ENCODE measurements at regions not wholly inside any gene's neighbourhood (a gene's known extent, or its start where the extent isn't known, plus 50 kb on each side); places are given as distances from the start of the nearest gene placed in this dataset.

DNA sequence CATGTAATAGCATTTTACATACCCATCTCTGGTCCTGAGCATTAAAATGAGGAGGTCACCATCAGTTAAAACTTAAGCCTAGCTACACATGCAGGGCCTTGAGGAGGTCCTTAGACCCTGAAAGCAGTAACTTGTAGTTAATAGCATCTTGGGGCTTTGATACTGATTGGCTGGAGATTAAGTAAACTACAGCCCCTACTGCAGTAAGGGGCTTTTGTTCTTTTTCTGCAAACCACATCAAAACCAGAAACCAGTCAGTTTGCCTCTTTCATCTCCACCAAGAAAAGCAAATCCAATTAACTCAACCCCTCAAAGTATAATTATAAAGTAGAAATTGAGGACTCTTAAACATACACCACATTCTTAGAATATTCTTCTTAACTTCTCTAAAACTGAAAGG lies 622.7 kb downstream of the ZPLD1 start:
- TF ChIP-seq CTCF (IDR thresholded peaks at IDR 0.05): no peak
- ATAC-seq (ENCODE audit: low FRiP score) (no peak), DNase-seq (ENCODE audit: low spot score) (no peak)

DNA sequence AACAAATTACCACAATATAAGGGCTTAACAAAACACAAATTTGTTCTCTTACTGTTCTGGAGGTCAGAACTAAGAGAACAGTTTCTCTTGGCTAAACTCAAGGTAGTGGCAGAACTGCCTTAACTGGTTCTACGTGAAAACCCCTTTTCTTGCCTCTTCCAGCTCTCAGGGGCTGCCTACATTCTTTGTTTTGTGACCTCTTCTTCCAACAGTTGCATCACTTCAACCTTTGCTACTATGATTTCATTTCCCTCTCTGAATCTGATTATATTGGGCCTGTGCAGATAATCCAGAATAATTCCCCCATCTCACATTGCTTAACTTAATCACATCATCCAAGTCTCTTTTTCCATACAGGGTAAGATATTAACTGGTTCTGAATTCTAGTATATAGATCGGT lies 624.6 kb downstream of the ZPLD1 start:
- ATAC-seq (ENCODE audit: low FRiP score) (no peak), DNase-seq (ENCODE audit: low spot score) (no peak)
- TF ChIP-seq CTCF (IDR thresholded peaks at IDR 0.05): no peak

GRCh38 chr3:103060242-103060641 lies 625.4 kb downstream of the ZPLD1 start:
- DNase-seq (ENCODE audit: low spot score) (no peak), ATAC-seq (ENCODE audit: low FRiP score) (no peak)
- no peak for TF ChIP-seq CTCF (IDR thresholded peaks at IDR 0.05)

DNA sequence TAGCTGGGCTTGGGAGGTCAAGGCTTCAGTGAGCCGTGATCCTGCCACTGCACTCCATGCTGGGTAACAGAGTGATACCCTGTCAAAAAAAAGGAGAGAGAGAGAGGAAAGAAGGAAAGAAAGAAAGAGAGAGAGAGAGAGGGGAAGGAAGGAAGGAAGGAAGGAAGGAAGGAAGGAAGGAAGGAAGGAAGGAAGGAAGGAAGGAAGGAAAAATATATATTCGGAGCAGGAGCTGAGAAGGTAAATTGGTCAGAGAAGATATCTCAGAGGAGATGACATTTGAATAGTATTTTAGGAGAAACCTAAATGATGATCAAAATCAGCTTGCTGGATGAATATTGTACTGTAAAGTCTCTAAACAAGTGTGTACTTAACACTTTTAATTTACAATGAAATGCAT lies 633.1 kb downstream of the ZPLD1 start:
- DNase-seq (ENCODE audit: low spot score): no peak
- no peak for TF ChIP-seq CTCF (IDR thresholded peaks at IDR 0.05)
- no peak for ATAC-seq (ENCODE audit: low FRiP score)

DNA sequence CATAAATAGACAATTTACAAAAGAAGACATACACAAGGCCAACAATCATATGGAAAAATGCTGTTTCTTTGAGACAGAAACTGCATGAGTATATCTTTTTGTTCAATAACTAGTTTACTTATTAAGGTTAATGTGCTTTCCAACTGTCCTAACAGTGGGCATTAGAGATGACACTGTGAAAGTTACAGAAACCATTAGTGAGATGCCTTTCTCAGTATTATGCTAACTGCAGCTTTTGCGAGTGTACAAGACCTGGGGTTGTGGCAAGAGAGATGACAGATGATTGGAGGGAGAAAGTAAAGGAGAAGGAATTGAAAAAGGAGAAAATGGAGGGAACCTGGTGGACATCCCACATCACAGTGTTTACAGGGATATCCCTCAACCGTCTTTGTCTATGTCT lies 640.5 kb downstream of the ZPLD1 start:
- DNase-seq (ENCODE audit: low spot score) (no peak), ATAC-seq (ENCODE audit: low FRiP score) (no peak)
- TF ChIP-seq CTCF (IDR thresholded peaks at IDR 0.05): no peak

DNA sequence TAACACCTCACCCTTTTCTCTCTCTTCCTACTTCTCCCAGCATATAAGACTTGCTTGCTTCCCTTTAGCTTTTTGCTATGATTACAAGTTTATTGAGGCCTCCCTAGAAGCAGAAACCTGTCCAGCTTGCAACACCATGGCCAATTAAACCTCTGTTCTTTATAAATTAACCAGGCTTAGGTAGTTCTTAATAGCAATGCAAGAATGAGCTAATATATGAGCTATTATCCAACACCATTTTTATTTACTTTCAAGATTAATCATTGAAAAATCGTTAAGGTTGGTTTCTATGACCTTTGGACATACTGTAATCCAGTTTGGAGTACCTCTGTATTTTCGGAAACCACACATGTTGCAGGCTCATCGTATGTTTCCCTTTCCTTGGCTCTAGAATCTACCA lies 643.1 kb downstream of the ZPLD1 start:
- DNase-seq (ENCODE audit: low spot score) (no peak), ATAC-seq (ENCODE audit: low FRiP score) (no peak)
- no peak for TF ChIP-seq CTCF (IDR thresholded peaks at IDR 0.05)

DNA sequence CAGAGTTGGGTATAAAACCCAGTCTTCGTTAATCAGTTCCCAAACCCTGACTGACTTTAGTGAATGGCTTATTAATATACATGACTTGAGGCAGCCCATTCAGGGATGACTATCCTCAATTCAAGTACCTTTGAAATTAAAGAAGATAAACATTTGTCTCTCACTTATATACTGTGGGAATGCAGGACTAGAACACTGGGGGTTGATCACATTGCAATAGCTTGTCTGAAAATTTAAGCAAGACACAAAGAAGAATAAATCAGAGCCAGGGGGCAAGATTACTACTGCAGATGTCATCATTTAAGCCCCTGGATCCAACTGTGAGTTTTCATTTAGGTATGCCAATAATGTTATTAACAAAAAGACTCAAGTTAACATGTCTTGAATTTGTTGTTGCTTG lies 647.7 kb downstream of the ZPLD1 start:
- TF ChIP-seq CTCF (IDR thresholded peaks at IDR 0.05): no peak
- no peak for ATAC-seq (ENCODE audit: low FRiP score)
- DNase-seq (ENCODE audit: low spot score): no peak
